Activated CD4-positive, alpha-beta T cell treated with anti-CD3 and anti-CD28 coated beads, Interleukin-10, Interleukin-2, amounts not matched to agents 100 ng/mL and 50 ng/mL, durations not matched to agents 16 hours and 8 hours (primary cell): ENCODE measurements at regions not wholly inside any gene's neighbourhood (a gene's known extent, or its start where the extent isn't known, plus 50 kb on each side); places are given as distances from the start of the nearest gene placed in this dataset.
"Not testable (repeated sequence)": the region's sequence is repeated elsewhere in the genome, so short reads cannot be mapped to it uniquely, and the experiment has no call there.

ENCODE experiments used
- DNase-seq: peaks from one replicate; pipeline ENCODE4 v3.0.0-alpha.2; 2020

GRCh38 chr13:104571161-104571892 lies 1505.1 kb upstream of the SLC10A2 start:
- no peak for DNase-seq

- DNase-seq: no peak
These were observed 1500.9 kb upstream of the SLC10A2 start for GRCh38 chr13:104567114-104567513.

DNA sequence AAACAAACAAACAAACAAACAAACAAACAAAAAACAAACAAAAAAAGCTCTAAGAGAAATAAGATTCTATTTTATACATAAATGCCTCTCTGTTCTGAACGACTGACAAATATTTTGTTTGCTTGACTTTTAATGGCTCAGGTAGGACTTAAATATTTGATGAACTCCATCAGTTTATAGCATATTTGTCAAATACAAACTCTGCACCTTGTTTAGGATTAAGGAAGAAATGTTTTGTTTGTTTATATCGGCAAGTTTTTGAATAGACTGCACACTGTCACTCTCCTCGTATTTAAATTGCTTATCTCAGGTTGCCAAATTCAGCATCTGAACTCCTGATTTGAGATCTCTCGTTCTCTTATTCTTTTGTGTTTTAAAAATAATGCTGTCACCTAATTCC lies 1499.7 kb upstream of the SLC10A2 start:
- no peak for DNase-seq

- DNase-seq: no peak
These were observed 1487.7 kb upstream of the SLC10A2 start for GRCh38 chr13:104553896-104554295.

GRCh38 chr13:104553186-104553585 lies 1487.0 kb upstream of the SLC10A2 start:
- DNase-seq: no peak

DNA sequence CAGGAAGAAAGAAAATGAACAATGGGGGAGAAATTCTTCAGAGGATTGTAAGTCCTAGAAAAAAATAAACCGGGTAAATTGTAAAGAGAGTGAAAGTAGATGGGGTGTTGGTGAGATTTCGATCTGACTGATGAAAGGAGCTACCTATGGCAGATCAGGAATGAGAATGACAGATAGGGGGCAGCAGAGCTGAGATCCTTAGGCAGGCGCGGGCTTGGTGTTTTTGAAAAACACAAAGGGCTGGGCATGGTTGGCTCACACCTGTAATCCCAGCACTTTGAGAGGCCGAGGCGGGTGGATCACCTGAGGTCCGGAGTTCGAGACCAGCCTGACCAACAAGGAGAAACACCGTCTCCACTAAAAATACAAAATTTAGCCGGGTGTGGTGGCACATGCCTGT lies 1468.6 kb upstream of the SLC10A2 start:
- peak; percentile 0 for DNase-seq

- DNase-seq: no peak
These were observed 1465.9 kb upstream of the SLC10A2 start for GRCh38 chr13:104532132-104532531.

GRCh38 chr13:104530741-104531140 lies 1464.5 kb upstream of the SLC10A2 start:
- DNase-seq: no peak

DNA sequence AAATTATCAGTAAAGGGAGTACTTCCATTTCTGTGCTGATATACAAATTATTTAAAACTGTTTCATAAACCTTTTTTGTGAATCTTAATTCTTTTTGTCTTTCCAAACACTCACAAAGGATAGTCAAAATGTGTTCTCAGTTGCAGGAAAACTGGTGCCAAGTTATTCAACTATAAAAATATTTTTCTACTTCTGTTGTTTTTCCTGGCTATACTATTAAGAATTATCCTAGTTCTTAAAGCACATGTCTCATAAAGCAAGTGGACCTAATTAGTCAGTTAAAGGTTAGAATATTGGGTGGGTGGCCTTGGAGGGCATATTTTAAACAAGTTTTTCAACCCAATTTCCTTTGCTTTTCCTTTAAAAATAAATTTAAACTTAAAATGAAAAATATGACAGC lies 1460.3 kb upstream of the SLC10A2 start:
- DNase-seq: no peak

DNA sequence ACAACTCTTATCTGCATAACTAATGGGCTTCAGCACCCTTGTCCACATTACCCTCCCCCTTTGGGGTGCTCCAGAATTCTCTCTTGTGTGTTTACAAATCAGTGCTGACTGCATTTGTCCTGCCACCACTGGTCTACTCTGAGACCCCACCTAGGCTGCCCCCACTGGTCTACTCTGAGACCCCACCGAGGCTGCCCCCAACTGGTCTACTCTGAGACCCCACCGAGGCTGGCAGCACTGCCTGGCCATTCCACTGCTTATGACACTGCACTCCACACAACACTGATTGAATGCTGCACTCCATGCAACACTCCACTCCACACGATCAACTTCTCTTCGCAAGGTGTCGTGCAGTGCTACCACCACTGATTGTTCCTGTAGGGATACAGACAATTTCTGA lies 1459.2 kb upstream of the SLC10A2 start:
- no peak for DNase-seq

GRCh38 chr13:104522235-104523072 lies 1456.2 kb upstream of the SLC10A2 start:
- no peak for DNase-seq

GRCh38 chr13:104510422-104510821 lies 1444.2 kb upstream of the SLC10A2 start:
- no peak for DNase-seq

DNA sequence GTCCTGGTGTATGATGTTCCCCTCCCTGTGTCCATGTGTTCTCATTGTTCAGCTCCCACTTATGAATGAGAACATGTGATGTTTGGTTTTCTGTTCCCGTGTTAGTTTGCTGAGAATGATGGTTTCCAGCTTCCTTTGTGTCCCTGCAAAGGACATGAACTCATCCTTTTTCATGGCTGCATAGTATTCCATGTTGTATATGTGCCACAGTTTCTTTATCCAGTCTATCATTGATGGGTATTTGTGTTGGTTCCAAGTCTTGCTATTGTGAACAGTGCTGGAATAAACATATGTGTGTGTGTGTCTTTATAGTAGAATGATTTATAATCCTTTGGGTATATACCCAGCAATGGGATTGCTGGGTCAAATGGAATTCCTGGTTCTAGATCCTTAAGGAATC lies 1427.3 kb upstream of the SLC10A2 start:
- DNase-seq: not testable (repeated sequence)

DNA sequence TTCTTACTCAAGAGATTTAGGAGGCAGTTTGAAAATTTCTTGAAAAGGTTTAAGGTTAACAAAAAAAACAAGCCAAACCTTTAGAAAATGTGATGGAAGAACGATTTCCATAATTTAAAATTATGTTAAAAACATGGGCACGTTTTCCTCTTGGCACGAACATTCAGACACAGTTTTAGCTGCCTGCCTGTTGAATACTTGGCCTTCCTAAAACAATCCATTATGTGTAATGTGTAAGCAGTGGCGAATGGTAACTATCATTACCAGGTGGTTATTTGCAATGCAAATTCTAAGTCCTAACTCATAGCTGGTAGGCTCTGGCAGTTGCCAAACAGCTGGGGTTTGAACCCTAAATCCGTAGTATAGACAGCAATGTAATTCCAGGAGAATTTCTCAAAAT lies 1425.7 kb upstream of the SLC10A2 start:
- no peak for DNase-seq

DNA sequence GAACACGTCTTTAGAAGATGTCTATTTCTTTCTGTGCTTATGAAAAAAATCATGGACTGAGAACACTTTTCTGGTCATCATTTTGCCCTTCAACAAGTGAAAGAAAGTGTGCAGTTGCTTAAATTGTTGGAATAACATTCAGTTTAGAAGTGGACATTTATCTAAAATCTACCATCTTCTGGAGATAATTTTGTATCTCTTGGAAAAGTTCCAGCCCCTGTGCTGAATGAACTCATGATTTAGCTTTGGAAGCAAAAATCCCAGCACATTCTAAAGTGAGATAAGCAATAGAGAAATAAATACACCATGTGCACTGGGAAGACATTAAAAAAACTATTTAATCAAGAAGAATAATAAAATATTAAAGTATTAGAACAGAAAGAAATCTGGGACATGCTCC lies 1420.8 kb upstream of the SLC10A2 start:
- DNase-seq: no peak

GRCh38 chr13:104485571-104485970 lies 1419.4 kb upstream of the SLC10A2 start:
- DNase-seq: no peak

GRCh38 chr13:104483631-104484030 lies 1417.4 kb upstream of the SLC10A2 start:
- no peak for DNase-seq

GRCh38 chr13:104477261-104477660 lies 1411.0 kb upstream of the SLC10A2 start:
- no peak for DNase-seq

GRCh38 chr13:104473936-104474335 lies 1407.7 kb upstream of the SLC10A2 start:
- no peak for DNase-seq

GRCh38 chr13:104466016-104466415 lies 1399.8 kb upstream of the SLC10A2 start:
- DNase-seq: no peak

DNA sequence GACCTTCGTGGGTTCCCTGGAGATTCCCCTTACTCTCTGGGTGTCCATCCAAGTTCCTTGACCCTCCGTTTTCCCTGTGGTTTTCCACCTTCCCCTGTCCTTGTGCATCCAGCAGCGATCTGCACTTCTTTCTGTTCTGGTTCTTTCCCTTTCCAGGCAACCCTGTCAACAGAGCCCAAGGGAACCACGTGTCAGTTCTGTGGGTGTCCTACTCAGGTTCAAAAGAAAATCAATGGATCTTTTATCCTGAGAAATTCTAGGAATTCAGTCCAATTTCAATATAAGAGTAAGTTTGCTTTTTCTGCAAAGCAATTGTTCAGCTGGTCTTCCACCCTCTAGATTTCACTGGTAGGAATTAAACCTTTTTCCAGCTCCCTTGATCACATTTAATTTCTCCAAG lies 1394.8 kb upstream of the SLC10A2 start:
- no peak for DNase-seq

DNA sequence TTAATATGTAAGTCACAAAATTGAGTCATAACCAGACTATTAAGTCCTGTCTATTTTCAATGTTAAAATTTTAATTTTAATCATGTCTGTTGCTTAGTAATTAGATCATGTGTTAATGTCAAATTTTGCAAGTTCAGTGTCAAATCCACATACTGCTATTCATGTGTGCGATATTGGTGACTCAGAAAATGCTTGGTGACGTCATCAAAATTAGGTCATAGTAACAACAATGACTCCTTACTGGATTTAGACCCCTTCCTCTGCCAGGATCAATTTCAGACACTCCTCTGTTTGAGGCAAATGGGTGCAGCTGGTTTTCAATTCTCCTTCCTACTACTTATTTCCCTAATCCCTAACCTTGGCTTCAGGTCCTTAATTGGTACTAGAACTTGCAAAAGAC lies 1394.3 kb upstream of the SLC10A2 start:
- no peak for DNase-seq

GRCh38 chr13:104450006-104450405 lies 1383.8 kb upstream of the SLC10A2 start:
- no peak for DNase-seq

- no peak for DNase-seq
These were observed 1381.1 kb upstream of the SLC10A2 start for GRCh38 chr13:104447348-104447747.
